ENCODE measurements at regions not wholly inside any gene's neighbourhood (a gene's known extent, or its start where the extent isn't known, plus 50 kb on each side); places are given as distances from the start of the nearest gene placed in this dataset.

- Mint-ChIP-seq H3K4me1 (no peaks in the 10 kb centered on the region), H3K36me3 (ENCODE audit: low read depth) (no peaks in the 10 kb centered on the region)
These were observed 155.4 kb downstream of the BMP7 start for GRCh38 chr20:57111028-57111373.

GRCh38 chr20:57112448-57112847 is 154.0 kb downstream of the BMP7 start:
- DNase-seq: no peak
- no peaks in the 10 kb centered on the region for H3K36me3 Mint-ChIP-seq (ENCODE audit: low read depth)
- no peaks in the 10 kb centered on the region for H3K9me3 Mint-ChIP-seq
- H3K4me1 Mint-ChIP-seq: no peaks in the 10 kb centered on the region
- no peak overlapping the region for H3K4me3 Mint-ChIP-seq
- intact Hi-C loops (cut with micrococcal nuclease): no loop called here
- no peaks in the 10 kb centered on the region for H3K27me3 Mint-ChIP-seq
- no peak overlapping the region for H3K27ac Mint-ChIP-seq

More at GRCh38 chr20:57111028-57111373, 155.4 kb downstream of the BMP7 start:
- no peaks in the 10 kb centered on the region for H3K9me3 Mint-ChIP-seq
- no peak overlapping the region for H3K27ac Mint-ChIP-seq
- intact Hi-C loops (cut with micrococcal nuclease): no loop called here
- H3K4me3 Mint-ChIP-seq: no peak overlapping the region
- no peaks in the 10 kb centered on the region for H3K27me3 Mint-ChIP-seq
- no peak for DNase-seq

GRCh38 chr20:57114290-57115005 is 152.0 kb downstream of the BMP7 start:
- Mint-ChIP-seq H3K9me3 (no peaks in the 10 kb centered on the region), H3K27me3 (no peaks in the 10 kb centered on the region), H3K4me3 (no peak overlapping the region), H3K4me1 (no peaks in the 10 kb centered on the region), H3K36me3 (ENCODE audit: low read depth) (no peaks in the 10 kb centered on the region), H3K27ac (no peak overlapping the region)
- intact Hi-C loops (cut with micrococcal nuclease): no loop called here
- no peak for DNase-seq

- Mint-ChIP-seq H3K4me1 (no peaks in the 10 kb centered on the region), H3K36me3 (ENCODE audit: low read depth) (no peaks in the 10 kb centered on the region)
- intact Hi-C loops (cut with micrococcal nuclease): no loop called here
These were observed 149.1 kb downstream of the BMP7 start for GRCh38 chr20:57117296-57117695.

GRCh38 chr20:57118107-57118769 is 148.2 kb downstream of the BMP7 start:
- DNase-seq: no peak
- Mint-ChIP-seq H3K36me3 (ENCODE audit: low read depth) (no peaks in the 10 kb centered on the region), H3K4me3 (no peak overlapping the region), H3K27me3 (no peaks in the 10 kb centered on the region), H3K9me3 (no peaks in the 10 kb centered on the region), H3K4me1 (no peaks in the 10 kb centered on the region), H3K27ac (no peak overlapping the region)
- intact Hi-C loops (cut with micrococcal nuclease): no loop called here

More at GRCh38 chr20:57117296-57117695, 149.1 kb downstream of the BMP7 start:
- Mint-ChIP-seq H3K27ac (no peak overlapping the region), H3K4me3 (no peak overlapping the region), H3K9me3 (no peaks in the 10 kb centered on the region), H3K27me3 (no peaks in the 10 kb centered on the region)
- no peak for DNase-seq

All from activated CD4-positive, alpha-beta T cell treated with anti-CD3 and anti-CD28 coated beads, Interleukin-2, amount 10 ng/mL, durations not matched to agents 24 days and 14 days (primary cell).